SK-N-SH (cell line): ENCODE measurements at regions not wholly inside any gene's neighbourhood (a gene's known extent, or its start where the extent isn't known, plus 50 kb on each side); places are given as distances from the start of the nearest gene placed in this dataset.

Source experiments
- CTCF ChIA-PET: fragments of 300-600, 350-600 bp; formaldehyde crosslinking; extraction: SDS; loops from one replicate; lab custom pipeline; 2021; lab: Yijun Ruan, JAX
- POLR2A ChIA-PET: fragments of 350-600 bp; sonication (Branson Sonifier 250); formaldehyde crosslinking; extraction: SDS; loops from one replicate; lab custom pipeline; 2020; ENCODE audit warnings: antibody characterized with exemption, inconsistent platforms; lab: Yijun Ruan, JAX
- DNase-seq: peaks from one replicate; pipeline ENCODE4 v3.0.0; 2012
- H2AFZ ChIP-seq: fragments of 200-600 bp; sonication (generic); 2 replicates; pipeline ENCODE4 v1.8.1; 2016; ENCODE audit warnings: antibody characterized with exemption, mild to moderate bottlenecking, low read depth
- H3F3A ChIP-seq: fragments of 200-600 bp; sonication (generic); replicated peaks from 2 replicates; pipeline ENCODE3; 2016; ENCODE audit warnings: antibody characterized with exemption, mild to moderate bottlenecking; ENCODE audit not compliant: insufficient read depth
- H3K27ac ChIP-seq, 2 experiments: fragments of 200-500 bp in 1 of 2; fragments of 200-600 bp in 1 of 2; sonication (Bioruptor generic) in 1 of 2; sonication (generic), shearing (Covaris generic) in 1 of 2; 2 replicates each; pipeline versions ENCODE4 v1.5.1 to v1.6.1; 2014 to 2016; ENCODE audit warnings: low read depth in 2 of 2, inconsistent platforms in 1 of 2, low read length in 1 of 2, mild to moderate bottlenecking in 1 of 2, mixed read lengths in 1 of 2
- H3K27me3 ChIP-seq: fragments of 200-600 bp; sonication (generic), shearing (Covaris generic); 2 replicates; pipeline ENCODE4 v1.6.1; 2016; ENCODE audit warnings: mixed run types; ENCODE audit not compliant: insufficient read depth
- H3K36me3 ChIP-seq, 2 experiments: fragments of 200-500 bp in 1 of 2; fragments of 200-600 bp in 1 of 2; sonication (Bioruptor generic) in 1 of 2; sonication (generic) in 1 of 2; replicated peaks in 1 of 2; 2 replicates each; pipeline versions ENCODE3 to v1.5.1; 2014 to 2016; ENCODE audit warnings: low read length in 1 of 2, mild to moderate bottlenecking in 1 of 2; ENCODE audit not compliant: insufficient read depth in 2 of 2, control insufficient read depth in 1 of 2
- H3K4me1 ChIP-seq, 2 experiments: fragments of 200-500 bp in 1 of 2; fragments of 200-600 bp in 1 of 2; sonication (Bioruptor generic) in 1 of 2; sonication (generic), shearing (Covaris generic) in 1 of 2; 2 replicates each; pipeline versions ENCODE4 v1.5.1 to v1.6.1; 2014 to 2016; ENCODE audit warnings: low read depth in 1 of 2, low read length in 1 of 2, mixed run types in 1 of 2; ENCODE audit not compliant: insufficient read depth in 2 of 2, control insufficient read depth in 1 of 2
- H3K4me2 ChIP-seq: fragments of 200-600 bp; sonication (generic), shearing (Covaris generic); 2 replicates; pipeline ENCODE4 v1.6.1; 2017; ENCODE audit warnings: mixed run types
- H3K4me3 ChIP-seq, 2 experiments: fragments of 200-500 bp in 1 of 2; fragments of 200-600 bp in 1 of 2; sonication (Bioruptor generic) in 1 of 2; sonication (generic), shearing (Covaris generic) in 1 of 2; 2 replicates each; pipeline versions ENCODE4 v1.5.1 to v1.8.1; 2014 to 2016; ENCODE audit warnings: low read depth in 2 of 2, inconsistent platforms in 1 of 2, low read length in 1 of 2, mild to moderate bottlenecking in 1 of 2, mixed read lengths in 1 of 2, moderate library complexity in 1 of 2
- H3K79me2 ChIP-seq: fragments of 200-600 bp; sonication (generic); 2 replicates; pipeline ENCODE4 v1.8.1; 2017; ENCODE audit warnings: mild to moderate bottlenecking; ENCODE audit not compliant: insufficient read depth
- H3K9ac ChIP-seq: fragments of 200-600 bp; sonication (generic); 2 replicates; pipeline ENCODE4 v1.6.1; 2017; ENCODE audit warnings: mixed run types
- H3K9me2 ChIP-seq: fragments of 200-600 bp; sonication (generic); 2 replicates; pipeline ENCODE4 v1.6.1; 2017; ENCODE audit warnings: mixed run types
- H3K9me3 ChIP-seq: fragments of 200-600 bp; sonication (generic); 2 replicates; pipeline ENCODE4 v1.6.1; 2017; ENCODE audit warnings: mixed run types, mild to moderate bottlenecking, moderate library complexity
- H4K20me1 ChIP-seq: fragments of 200-600 bp; sonication (generic); 2 replicates; pipeline ENCODE4 v1.6.1; 2017; ENCODE audit warnings: mild to moderate bottlenecking, mixed run types; ENCODE audit not compliant: insufficient read depth
- CTCF ChIP-seq: fragments of 200-600 bp; sonication (generic); IDR thresholded peaks from 2 replicates; pipeline ENCODE4 v1.6.1; 2017; ENCODE audit warnings: antibody characterized with exemption, mild to moderate bottlenecking, moderate library complexity
- ELF1 ChIP-seq: IDR thresholded peaks from 2 replicates; pipeline ENCODE4 v1.4.0; 2012
- EP300 ChIP-seq, 2 experiments: IDR thresholded peaks; 2 replicates each; pipeline versions ENCODE4 v1.4.0 to v1.6.1; 2012; ENCODE audit warnings: borderline replicate concordance in 1 of 2, low read depth in 1 of 2, low read length in 1 of 2
- FOSL2 ChIP-seq: IDR thresholded peaks from 2 replicates; pipeline ENCODE4 v1.4.0; 2012; ENCODE audit warnings: low read depth, mild to moderate bottlenecking, moderate library complexity, borderline replicate concordance
- GABPA ChIP-seq: IDR thresholded peaks from 2 replicates; pipeline ENCODE4 v1.4.0; 2012; ENCODE audit warnings: low read depth, mild to moderate bottlenecking
- GATA2 ChIP-seq: sonication (generic); formaldehyde crosslinking; IDR thresholded peaks from 2 replicates; pipeline ENCODE4 v1.5.0; 2020; ENCODE audit warnings: mild to moderate bottlenecking, missing genetic modification reagents
- MEF2A ChIP-seq: IDR thresholded peaks from 2 replicates; pipeline ENCODE4 v1.4.0; 2012; ENCODE audit warnings: low read depth, borderline replicate concordance
- MXI1 ChIP-seq: IDR thresholded peaks from 2 replicates; pipeline ENCODE4 v1.6.1; 2012; ENCODE audit warnings: mild to moderate bottlenecking, low read depth, low read length, improper control_type of control experiment
- REST ChIP-seq: IDR thresholded peaks from 2 replicates; pipeline ENCODE4 v1.6.1; 2012; ENCODE audit warnings: mild to moderate bottlenecking, low read depth, low read length, moderate library complexity
- RFX5 ChIP-seq: IDR thresholded peaks from 2 replicates; pipeline ENCODE4 v1.6.1; 2012; ENCODE audit warnings: mild to moderate bottlenecking, improper control_type of control experiment, low read length
- RXRA ChIP-seq: IDR thresholded peaks from 2 replicates; pipeline ENCODE4 v1.4.0; 2012; ENCODE audit warnings: low read depth, mild to moderate bottlenecking, borderline replicate concordance
- SIN3A ChIP-seq: IDR thresholded peaks from 2 replicates; pipeline ENCODE4 v1.6.1; 2012; ENCODE audit warnings: low read depth, mild to moderate bottlenecking, low read length, moderate library complexity, borderline replicate concordance
- SMC3 ChIP-seq: IDR thresholded peaks from 2 replicates; pipeline ENCODE4 v1.6.1; 2012; ENCODE audit warnings: low read depth, low read length, improper control_type of control experiment
- TAF1 ChIP-seq: IDR thresholded peaks from 2 replicates; pipeline ENCODE4 v1.6.1; 2012; ENCODE audit warnings: low read depth, mild to moderate bottlenecking, low read length, moderate library complexity, borderline replicate concordance
- WGBS: methylation state at CpG from one replicate; pipeline ENCODE4 v1.1.6; 2017; ENCODE audit warnings: low lambda C conversion rate; 5-methylcytosine and 5-hydroxymethylcytosine counted together
- TF ChIP-seq, protein P1 (sequence below): IDR thresholded peaks from 2 replicates; pipeline ENCODE4; 2012
- TF ChIP-seq, protein P2 (sequence below): IDR thresholded peaks from 2 replicates; pipeline ENCODE4 v1.4.0; 2012; ENCODE audit warnings: low read depth
- TF ChIP-seq, protein P3 (sequence below): fragments of 150-350 bp; IDR thresholded peaks from 2 replicates; pipeline ENCODE4 v1.6.1; 2016; ENCODE audit warnings: mild to moderate bottlenecking, low read depth, low read length

- H3K4me1 ChIP-seq = peaks cover 0 to 3% of the 10 kb centered on the region in 2 experiments; a peak in 2 of 4 replicates
- DNase-seq = no peak
- no peak overlapping the region for H3K4me3 ChIP-seq
- WGBS = 43% methylated on average over 1 of the region's 1 CpG
- H3K9me2 ChIP-seq = no peaks in the 10 kb centered on the region
- no peak overlapping the region for H2AFZ ChIP-seq
- no peaks in the 10 kb centered on the region for H3K9me3 ChIP-seq
- no peak overlapping the region for H3K9ac ChIP-seq
- no peaks in the 10 kb centered on the region for H3F3A ChIP-seq
- no peak for TF ChIP-seq MXI1
- no peak for TF ChIP-seq SIN3A
- TF ChIP-seq, protein P1, sequence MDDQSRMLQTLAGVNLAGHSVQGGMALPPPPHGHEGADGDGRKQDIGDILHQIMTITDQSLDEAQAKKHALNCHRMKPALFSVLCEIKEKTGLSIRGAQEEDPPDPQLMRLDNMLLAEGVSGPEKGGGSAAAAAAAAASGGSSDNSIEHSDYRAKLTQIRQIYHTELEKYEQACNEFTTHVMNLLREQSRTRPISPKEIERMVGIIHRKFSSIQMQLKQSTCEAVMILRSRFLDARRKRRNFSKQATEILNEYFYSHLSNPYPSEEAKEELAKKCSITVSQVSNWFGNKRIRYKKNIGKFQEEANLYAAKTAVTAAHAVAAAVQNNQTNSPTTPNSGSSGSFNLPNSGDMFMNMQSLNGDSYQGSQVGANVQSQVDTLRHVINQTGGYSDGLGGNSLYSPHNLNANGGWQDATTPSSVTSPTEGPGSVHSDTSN = no peak
- TF ChIP-seq REST = no peak
- TF ChIP-seq, protein P2, sequence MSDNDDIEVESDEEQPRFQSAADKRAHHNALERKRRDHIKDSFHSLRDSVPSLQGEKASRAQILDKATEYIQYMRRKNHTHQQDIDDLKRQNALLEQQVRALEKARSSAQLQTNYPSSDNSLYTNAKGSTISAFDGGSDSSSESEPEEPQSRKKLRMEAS = no peak
- TF ChIP-seq MEF2A = no peak
- no peak for TF ChIP-seq TAF1
- no peak for TF ChIP-seq RFX5
- no peak for TF ChIP-seq SMC3
- no peak for TF ChIP-seq RXRA
- TF ChIP-seq FOSL2 = no peak
- TF ChIP-seq, all 33 proteins: peak for 0
- ChIA-PET POLR2A (no interaction called here), CTCF (no interaction called here)
- H3K27me3 ChIP-seq = no peaks in the 10 kb centered on the region
- no peaks in the 10 kb centered on the region for H4K20me1 ChIP-seq
- H3K4me2 ChIP-seq = no peak overlapping the region
- no peaks in the 10 kb centered on the region for H3K36me3 ChIP-seq
- H3K27ac ChIP-seq = no peak overlapping the region
- no peaks in the 10 kb centered on the region for H3K79me2 ChIP-seq
These were observed 149.0 kb upstream of the STEAP4 start for GRCh38 chr7:88455696-88456095.

- Histone ChIP-seq H3K9me3 (no peaks in the 10 kb centered on the region), H3K9ac (no peak overlapping the region), H3K27ac (no peak overlapping the region), H3K4me3 (no peak overlapping the region), H3K36me3 (no peaks in the 10 kb centered on the region), H3K79me2 (no peaks in the 10 kb centered on the region), H2AFZ (no peak overlapping the region), H3K27me3 (no peaks in the 10 kb centered on the region), H3K9me2 (no peaks in the 10 kb centered on the region), H4K20me1 (no peaks in the 10 kb centered on the region), H3K4me1 (peaks cover 0 to 3% of the 10 kb centered on the region in 2 experiments; a peak in 2 of 4 replicates), H3K4me2 (no peak overlapping the region), H3F3A (no peaks in the 10 kb centered on the region)
- 42% methylated on average over 3 of the region's 3 CpGs for WGBS
- no peak for DNase-seq
- ChIA-PET CTCF (no interaction called here), POLR2A (no interaction called here)
- TF ChIP-seq GATA2 (CRISPR knock-in tag) = no peak
- TF ChIP-seq GABPA = no peak
- TF ChIP-seq, protein P3, sequence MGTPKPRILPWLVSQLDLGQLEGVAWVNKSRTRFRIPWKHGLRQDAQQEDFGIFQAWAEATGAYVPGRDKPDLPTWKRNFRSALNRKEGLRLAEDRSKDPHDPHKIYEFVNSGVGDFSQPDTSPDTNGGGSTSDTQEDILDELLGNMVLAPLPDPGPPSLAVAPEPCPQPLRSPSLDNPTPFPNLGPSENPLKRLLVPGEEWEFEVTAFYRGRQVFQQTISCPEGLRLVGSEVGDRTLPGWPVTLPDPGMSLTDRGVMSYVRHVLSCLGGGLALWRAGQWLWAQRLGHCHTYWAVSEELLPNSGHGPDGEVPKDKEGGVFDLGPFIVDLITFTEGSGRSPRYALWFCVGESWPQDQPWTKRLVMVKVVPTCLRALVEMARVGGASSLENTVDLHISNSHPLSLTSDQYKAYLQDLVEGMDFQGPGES = no peak
- TF ChIP-seq REST = no peak
- no peak for TF ChIP-seq CTCF
- TF ChIP-seq ELF1 = no peak
- TF ChIP-seq EP300 (IDR thresholded peaks at IDR 0.05; ENCODE audit: borderline replicate concordance in 1 of 2, low read depth in 1 of 2, low read length in 1 of 2) = no peak
These were observed 146.0 kb upstream of the STEAP4 start for GRCh38 chr7:88452646-88453045.
